Left renal pelvis (tissue), 4 donors: ENCODE measurements at regions not wholly inside any gene's neighbourhood (a gene's known extent, or its start where the extent isn't known, plus 50 kb on each side); places are given as distances from the start of the nearest gene placed in this dataset.
"Not testable (repeated sequence)": the region's sequence is repeated elsewhere in the genome, so short reads cannot be mapped to it uniquely, and the experiment has no call there.

ENCODE experiments used
- DNase-seq, 4 donors: peaks; one replicate each; pipeline ENCODE4 v3.0.0-alpha.2; 2013; ENCODE audit warnings: low read depth in 4 of 4, low spot score in 3 of 4

GRCh38 chr5:74389531-74390305 lies 250.8 kb downstream of the ENC1 start:
- DNase-seq: no peak

GRCh38 chr5:74388411-74388810 lies 252.1 kb downstream of the ENC1 start:
- not testable (repeated sequence) for DNase-seq

- no peak for DNase-seq
These were observed 253.8 kb downstream of the ENC1 start for GRCh38 chr5:74386571-74387334.

- DNase-seq: peak in 2 of 4 donors; percentile 62 to 75
These were observed 255.7 kb downstream of the ENC1 start for GRCh38 chr5:74384851-74385250.

GRCh38 chr5:74382987-74383593 lies 257.4 kb downstream of the ENC1 start:
- no peak for DNase-seq

GRCh38 chr5:74382123-74382855 lies 258.2 kb downstream of the ENC1 start:
- no peak for DNase-seq

- no peak for DNase-seq
These were observed 260.3 kb downstream of the ENC1 start for GRCh38 chr5:74380193-74380592.

- DNase-seq: no peak
These were observed 262.1 kb downstream of the ENC1 start for GRCh38 chr5:74378464-74378863.

- DNase-seq: no peak
These were observed 264.3 kb downstream of the ENC1 start for GRCh38 chr5:74376187-74376586.

GRCh38 chr5:74375271-74375670 lies 265.3 kb downstream of the ENC1 start:
- no peak for DNase-seq

- DNase-seq: no peak
These were observed 265.9 kb downstream of the ENC1 start for GRCh38 chr5:74374656-74375055.

- DNase-seq: no peak
These were observed 267.5 kb downstream of the ENC1 start for GRCh38 chr5:74373076-74373475.

GRCh38 chr5:74372502-74373064 lies 267.9 kb downstream of the ENC1 start:
- DNase-seq: no peak

GRCh38 chr5:74372051-74372450 lies 268.5 kb downstream of the ENC1 start:
- DNase-seq: no peak

GRCh38 chr5:74371621-74372020 lies 268.9 kb downstream of the ENC1 start:
- DNase-seq: no peak

- no peak for DNase-seq
These were observed 270.4 kb downstream of the ENC1 start for GRCh38 chr5:74370168-74370567.

GRCh38 chr5:74369173-74369572 lies 271.4 kb downstream of the ENC1 start:
- DNase-seq: no peak

GRCh38 chr5:74367934-74368333 lies 272.6 kb downstream of the ENC1 start:
- no peak for DNase-seq

GRCh38 chr5:74367241-74367733 lies 273.2 kb downstream of the ENC1 start:
- no peak for DNase-seq

- no peak for DNase-seq
These were observed 274.8 kb downstream of the ENC1 start for GRCh38 chr5:74365723-74366122.
